GM21576 (cell line): ENCODE measurements at regions not wholly inside any gene's neighbourhood (a gene's known extent, or its start where the extent isn't known, plus 50 kb on each side); places are given as distances from the start of the nearest gene placed in this dataset.
"Not testable (repeated sequence)": the region's sequence is repeated elsewhere in the genome, so short reads cannot be mapped to it uniquely, and the experiment has no call there.

Source experiments
- ATAC-seq: cut with Tn5 transposase; IDR thresholded peaks from one replicate; pipeline ENCODE4 v1.9.1; 2021; ENCODE audit warnings: mild to moderate bottlenecking, moderate library complexity; ENCODE audit not compliant: unreplicated experiment

GRCh38 chr3:143175940-143176894 lies 56.6 kb downstream of the CHST2 start:
- ATAC-seq, result not testable (repeated sequence)

GRCh38 chr3:143177965-143178364 lies 58.4 kb downstream of the CHST2 start:
- not testable (repeated sequence) for ATAC-seq

GRCh38 chr3:143178775-143179548 lies 59.4 kb downstream of the CHST2 start:
- not testable (repeated sequence) for ATAC-seq

- no peak for ATAC-seq
These were observed 60.0 kb downstream of the CHST2 start for GRCh38 chr3:143179603-143180002.

GRCh38 chr3:143180860-143181259 lies 61.3 kb downstream of the CHST2 start:
- ATAC-seq, result not testable (repeated sequence)

- not testable (repeated sequence) for ATAC-seq
These were observed 62.4 kb downstream of the CHST2 start for GRCh38 chr3:143181977-143182376.

GRCh38 chr3:143182866-143183664 lies 63.5 kb downstream of the CHST2 start:
- no peak for ATAC-seq

GRCh38 chr3:143183665-143183964 lies 64.0 kb downstream of the CHST2 start:
- no peak for ATAC-seq

- no peak for ATAC-seq
These were observed 64.5 kb downstream of the CHST2 start for GRCh38 chr3:143184099-143184498.

GRCh38 chr3:143185401-143185800 lies 65.8 kb downstream of the CHST2 start:
- ATAC-seq, result no peak

GRCh38 chr3:143187111-143187510 lies 67.5 kb downstream of the CHST2 start:
- ATAC-seq, result no peak

GRCh38 chr3:143188881-143189280 lies 69.3 kb downstream of the CHST2 start:
- no peak for ATAC-seq

GRCh38 chr3:143190101-143190500 lies 70.5 kb downstream of the CHST2 start:
- ATAC-seq, result no peak

GRCh38 chr3:143192193-143192592 lies 72.6 kb downstream of the CHST2 start:
- ATAC-seq, result no peak

GRCh38 chr3:143200001-143200924 lies 80.7 kb downstream of the CHST2 start:
- no peak for ATAC-seq

- no peak for ATAC-seq
These were observed 81.5 kb downstream of the CHST2 start for GRCh38 chr3:143201045-143201444.

- ATAC-seq, result no peak
These were observed 82.5 kb downstream of the CHST2 start for GRCh38 chr3:143201870-143202752.

GRCh38 chr3:143203142-143203541 lies 83.6 kb downstream of the CHST2 start:
- ATAC-seq, result no peak

GRCh38 chr3:143203848-143204247 lies 84.3 kb downstream of the CHST2 start:
- ATAC-seq, result no peak
